Kidney glomerular epithelial cell (primary cell): ENCODE measurements at regions not wholly inside any gene's neighbourhood (a gene's known extent, or its start where the extent isn't known, plus 50 kb on each side); places are given as distances from the start of the nearest gene placed in this dataset.
A peak's percentile ranks its signal among the peaks of the same experiment; 100 is the strongest.

ENCODE experiments used
- DNase-seq: peaks from one replicate; lab custom pipeline; 2025; lab: John Stamatoyannopoulos, UW

DNA sequence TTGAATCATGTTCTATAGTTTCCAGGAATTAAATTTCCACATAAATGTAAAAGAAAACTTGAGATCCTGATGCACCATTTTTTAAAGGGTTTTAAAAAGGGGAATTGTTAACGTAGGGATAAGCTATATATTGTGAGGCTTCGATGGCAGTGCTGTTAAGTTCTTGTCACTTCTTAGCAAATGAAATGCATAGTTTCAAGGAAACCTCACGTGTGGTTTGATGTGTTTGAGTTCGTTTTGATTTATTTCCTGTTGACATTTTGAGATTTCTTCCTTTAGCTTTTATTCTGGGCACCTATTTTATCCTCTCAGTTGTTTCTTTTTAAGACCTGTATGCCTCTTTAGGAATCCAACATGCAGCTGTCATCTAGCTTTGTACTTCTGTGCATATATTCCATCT, 301.0 kb downstream of the DOCK8 start:
- DNase-seq, result no peak

GRCh38 chr9:517993-518392, 303.3 kb downstream of the DOCK8 start:
- DNase-seq, result no peak

GRCh38 chr9:518540-518939, 303.9 kb downstream of the DOCK8 start:
- no peak for DNase-seq

DNA sequence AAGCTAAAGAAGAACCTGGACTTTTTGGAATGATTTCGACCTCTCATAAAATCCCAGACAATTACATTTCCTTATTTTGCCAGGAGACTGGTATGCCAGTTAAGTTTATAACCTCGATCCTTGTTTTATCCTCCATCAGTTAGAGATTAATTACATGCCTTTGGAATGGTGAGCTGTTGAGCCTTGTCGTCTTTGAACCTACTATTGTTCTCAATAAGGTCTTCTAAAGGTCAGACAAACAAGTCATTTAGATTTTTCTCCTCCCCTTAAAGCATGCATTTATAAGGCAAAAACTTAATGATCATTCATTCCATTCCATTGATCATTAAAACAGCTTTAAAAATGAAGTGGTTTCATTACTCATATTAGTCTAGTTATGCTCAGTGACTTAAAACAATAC, 304.9 kb downstream of the DOCK8 start:
- DNase-seq, result peak; percentile 59

DNA sequence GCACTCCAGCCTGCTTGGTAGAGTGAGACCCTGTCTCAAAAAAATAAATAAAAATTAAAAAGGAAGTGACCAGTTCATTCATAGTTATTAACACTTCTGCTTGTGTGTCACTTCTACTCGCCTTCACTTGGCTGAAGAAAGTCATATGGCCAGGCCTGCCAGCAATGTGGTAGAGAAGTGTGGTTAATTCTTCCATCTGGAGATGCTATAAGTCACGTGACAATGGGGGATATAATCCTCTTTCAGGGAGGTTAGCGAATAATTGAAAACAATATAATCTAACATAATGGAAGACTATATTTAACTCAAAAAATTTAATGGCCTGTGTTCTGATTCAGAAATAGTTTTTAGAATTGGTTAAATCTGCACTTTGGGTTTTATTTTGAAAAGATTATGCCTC, 305.6 kb downstream of the DOCK8 start:
- no peak for DNase-seq

GRCh38 chr9:522190-522589, 307.5 kb downstream of the DOCK8 start:
- no peak for DNase-seq

DNA sequence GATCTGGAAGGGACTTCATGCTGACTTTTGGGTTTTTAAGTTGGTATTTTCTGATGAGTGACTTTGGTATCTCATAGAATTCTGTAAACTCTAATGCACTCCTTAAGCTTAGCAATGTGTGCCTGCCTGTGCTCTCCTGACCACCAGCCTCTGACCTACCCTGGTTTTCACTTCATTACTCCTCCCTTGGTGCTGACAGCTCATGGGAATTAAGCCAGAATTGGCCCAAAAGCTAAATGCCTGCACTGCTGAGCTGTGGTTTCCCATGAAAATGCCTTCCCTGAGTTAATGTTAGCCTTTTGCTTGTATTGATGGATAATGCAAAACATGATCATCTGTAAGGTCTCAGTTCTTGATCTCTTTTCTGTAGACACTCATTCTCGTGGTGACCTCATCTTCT, 308.0 kb downstream of the DOCK8 start:
- no peak for DNase-seq

DNA sequence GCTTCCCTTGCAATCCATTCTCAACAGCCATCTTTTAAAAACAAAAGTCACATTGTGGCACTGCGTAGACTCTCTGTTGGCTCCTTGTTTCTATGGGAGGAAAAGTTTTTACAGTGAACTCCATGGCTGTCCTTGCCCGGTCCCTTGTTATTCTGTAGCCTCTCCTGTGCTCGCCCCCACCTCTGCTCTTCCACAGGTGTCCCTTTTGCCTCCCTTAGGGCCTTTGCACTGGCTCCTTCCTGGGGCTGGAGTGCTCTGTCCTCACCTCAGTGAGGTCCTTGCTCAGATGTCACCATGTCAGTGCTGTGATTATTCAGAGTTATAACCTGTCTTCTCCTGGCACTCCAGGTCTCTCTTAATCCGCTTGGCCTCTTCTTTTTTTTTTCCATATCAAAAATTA, 308.8 kb downstream of the DOCK8 start:
- no peak for DNase-seq

- no peak for DNase-seq
Measured at GRCh38 chr9:524008-524407, 309.3 kb downstream of the DOCK8 start.

GRCh38 chr9:526904-527591, 312.4 kb downstream of the DOCK8 start:
- DNase-seq, result no peak

DNA sequence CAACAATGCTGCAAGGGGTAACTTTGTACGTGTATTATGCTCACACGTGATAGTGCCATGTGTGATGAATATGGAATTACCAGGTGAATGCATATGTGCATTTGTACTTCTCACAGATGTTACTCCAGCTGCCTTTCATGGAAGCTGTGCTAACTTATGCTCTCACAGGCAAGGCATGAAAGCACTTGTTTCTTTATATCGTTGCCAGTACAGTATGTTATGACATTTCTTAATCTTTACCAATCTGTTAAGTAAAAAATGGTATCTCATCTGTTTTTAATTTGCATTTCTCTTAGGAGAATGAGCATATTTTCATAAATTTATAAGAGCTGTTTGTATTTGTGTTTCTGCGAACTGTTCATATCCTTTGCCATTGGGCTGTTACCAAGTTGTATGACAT, 311.8 kb upstream of the DMRT1 start:
- no peak for DNase-seq

- DNase-seq, result peak; percentile 18
Measured at GRCh38 chr9:530681-531080, 310.8 kb upstream of the DMRT1 start.

- DNase-seq, result no peak
Measured at GRCh38 chr9:532707-533106, 308.8 kb upstream of the DMRT1 start.

DNA sequence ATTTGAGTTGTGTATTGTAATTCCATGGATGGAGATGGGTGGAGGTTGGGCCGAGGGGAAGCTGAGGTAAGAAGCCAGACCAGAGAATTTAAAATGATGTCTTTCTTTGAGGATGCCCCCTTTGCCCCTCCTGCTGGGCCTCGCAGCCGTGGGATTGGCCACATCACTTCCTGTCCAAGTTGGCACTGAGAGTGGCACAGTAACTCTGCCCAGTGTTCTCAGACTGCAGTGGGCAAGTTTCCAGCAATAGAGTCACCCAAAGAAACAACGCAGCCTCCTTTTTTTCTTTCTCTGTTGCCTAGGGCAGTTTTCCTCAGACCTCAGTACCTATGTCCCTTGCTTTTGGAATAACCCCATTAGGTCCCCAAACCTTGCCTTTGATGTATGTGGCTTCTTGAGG, 306.6 kb upstream of the DMRT1 start:
- DNase-seq, result no peak

DNA sequence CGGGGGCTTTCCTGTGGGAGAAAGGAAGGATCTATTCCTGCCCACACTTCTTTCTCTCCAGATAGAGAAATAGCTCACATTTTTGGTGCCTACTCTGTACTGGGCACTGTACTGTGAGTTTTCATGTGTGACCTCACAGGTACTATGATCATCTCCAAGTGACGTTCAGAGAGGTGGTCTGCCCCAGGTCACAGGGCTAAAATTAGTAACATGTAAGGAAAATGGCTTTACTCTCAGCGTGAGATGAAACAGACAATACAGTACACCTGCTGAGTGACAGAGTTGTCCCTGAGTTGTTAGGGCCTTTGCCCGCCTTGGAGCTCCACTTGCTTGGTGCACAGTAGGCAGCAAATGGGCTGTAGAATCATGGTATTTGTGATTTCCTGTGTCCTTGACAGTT, 306.1 kb upstream of the DMRT1 start:
- no peak for DNase-seq

DNA sequence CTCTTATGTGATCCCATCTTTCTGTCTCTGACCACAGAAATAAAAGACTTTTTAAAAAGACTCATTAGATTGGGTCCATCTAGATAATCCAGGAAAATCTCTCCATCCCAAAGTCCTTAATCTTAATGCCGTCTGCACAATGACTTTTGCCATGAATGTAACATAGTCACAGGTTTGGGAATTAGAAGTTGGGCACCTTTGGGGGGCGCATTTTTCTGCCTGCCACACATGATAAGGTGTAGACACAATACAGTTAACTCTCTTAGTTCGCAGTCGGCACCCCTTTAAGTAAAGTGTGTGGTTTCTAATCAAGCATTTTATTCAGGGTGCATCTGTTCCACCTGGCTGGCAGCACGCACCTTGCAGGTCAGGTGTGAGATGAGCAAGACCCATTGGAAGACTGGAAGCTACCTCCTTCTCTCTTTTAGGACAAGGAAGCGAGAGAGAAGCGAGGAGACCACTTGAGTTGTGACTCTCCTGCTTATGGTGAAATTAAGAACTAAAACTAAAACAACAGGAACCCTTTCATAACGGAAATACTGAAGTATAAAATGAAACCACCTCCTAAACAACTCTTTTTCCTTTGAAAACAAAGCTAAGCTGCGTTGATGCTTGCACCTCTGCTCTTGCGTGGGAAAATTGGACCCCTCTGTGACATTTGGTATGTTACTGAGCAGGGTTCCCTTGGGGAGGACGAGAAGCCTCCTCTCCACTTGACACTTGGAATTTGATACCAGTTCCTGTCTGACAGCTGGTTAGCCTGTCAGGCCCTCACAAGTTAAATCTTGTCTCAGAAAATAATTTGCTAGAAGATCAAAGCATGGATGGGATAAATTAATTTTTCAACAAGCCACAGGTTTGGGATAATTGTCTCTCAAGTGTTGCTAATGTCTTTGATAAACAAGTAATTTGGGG, 304.6 kb upstream of the DMRT1 start:
- no peak for DNase-seq

GRCh38 chr9:543478-543877, 298.0 kb upstream of the DMRT1 start:
- no peak for DNase-seq

GRCh38 chr9:545480-545879, 296.0 kb upstream of the DMRT1 start:
- DNase-seq, result no peak

DNA sequence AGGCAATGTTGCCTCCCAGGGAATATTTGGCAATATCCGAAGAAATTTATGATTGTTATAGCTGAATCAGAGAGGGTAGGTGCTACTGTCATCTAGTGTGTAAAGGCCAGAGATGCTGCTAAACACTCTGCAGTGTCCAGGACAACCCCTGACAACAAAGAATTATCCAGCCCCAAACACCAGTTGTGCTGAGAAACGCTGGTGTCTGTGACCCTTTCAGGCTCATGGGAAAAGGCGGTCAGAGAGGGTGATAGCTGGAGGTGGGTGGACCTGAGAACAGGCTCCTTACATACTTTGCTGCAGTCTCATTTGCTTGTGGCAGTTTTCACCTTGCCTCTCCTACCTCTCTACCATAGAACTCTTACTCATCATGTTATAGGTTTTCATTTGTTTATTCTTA, 295.3 kb upstream of the DMRT1 start:
- DNase-seq, result no peak

- no peak for DNase-seq
Measured at GRCh38 chr9:546797-547223, 294.7 kb upstream of the DMRT1 start.

DNA sequence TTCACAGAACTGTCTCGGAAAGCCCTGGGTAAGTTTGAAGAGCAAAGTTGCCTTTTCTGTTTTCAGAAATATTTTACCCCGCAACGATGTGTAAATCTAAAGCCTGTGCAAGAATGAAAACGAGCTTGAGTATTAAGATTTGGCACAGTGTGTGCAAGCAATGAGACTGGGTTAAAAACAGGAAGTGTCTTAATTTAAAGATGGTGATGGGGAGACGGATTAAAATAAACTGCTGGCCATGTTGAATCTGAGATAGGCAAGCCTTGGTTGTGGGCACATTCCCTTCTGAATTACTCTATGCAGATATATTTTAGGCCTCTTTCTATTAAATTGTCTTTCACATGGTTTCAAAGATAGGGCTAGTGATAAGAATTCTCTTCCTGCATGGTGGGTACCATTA, 294.2 kb upstream of the DMRT1 start:
- DNase-seq, result no peak

DNA sequence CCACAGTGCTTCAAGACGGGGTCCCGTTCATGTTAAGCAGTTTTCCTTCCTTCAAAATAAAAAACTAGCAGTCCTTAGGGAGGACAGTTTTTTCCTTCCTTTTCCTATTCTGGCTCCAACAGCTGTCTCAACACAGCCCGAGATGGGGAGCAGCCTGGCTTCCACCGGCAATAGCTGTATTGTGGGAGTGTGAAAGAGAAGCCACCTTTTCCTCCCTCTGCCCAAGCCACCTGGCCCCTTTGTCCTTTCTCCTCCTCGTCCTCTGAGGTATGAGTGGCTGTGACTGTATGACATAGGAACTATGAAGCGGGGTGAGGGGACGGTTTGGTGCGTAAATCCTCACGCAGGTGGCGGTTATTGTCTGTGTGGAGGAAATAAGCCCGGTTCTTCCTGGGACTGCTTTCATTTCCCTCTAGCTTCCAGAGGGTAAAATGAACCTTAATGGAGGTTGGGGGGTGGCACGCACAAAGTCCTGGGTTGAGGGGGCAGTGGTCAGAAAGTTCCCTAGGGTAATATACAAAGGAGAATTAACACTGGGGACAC, 292.0 kb upstream of the DMRT1 start:
- no peak for DNase-seq

DNA sequence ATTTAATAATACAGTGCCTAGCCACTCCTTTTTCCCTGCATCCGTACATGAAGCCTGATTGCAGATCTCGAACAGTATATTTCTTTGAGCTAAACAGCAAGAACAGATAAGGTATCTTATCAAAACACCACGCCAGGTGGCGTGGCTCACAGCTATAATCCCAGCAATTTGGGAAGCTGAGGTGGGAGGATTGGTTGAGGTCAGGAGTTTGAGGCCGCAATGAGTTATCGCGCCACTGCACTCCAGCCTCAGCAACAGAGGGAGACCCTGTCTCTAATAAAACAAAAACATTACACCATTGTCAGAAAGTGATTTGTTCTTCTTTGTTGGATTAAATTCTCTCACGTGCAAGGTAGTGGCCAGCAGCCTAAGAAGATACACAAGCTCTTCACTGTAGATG, 291.2 kb upstream of the DMRT1 start:
- no peak for DNase-seq
